ENCODE measurements at regions not wholly inside any gene's neighbourhood (a gene's known extent, or its start where the extent isn't known, plus 50 kb on each side); places are given as distances from the start of the nearest gene placed in this dataset.

DNA sequence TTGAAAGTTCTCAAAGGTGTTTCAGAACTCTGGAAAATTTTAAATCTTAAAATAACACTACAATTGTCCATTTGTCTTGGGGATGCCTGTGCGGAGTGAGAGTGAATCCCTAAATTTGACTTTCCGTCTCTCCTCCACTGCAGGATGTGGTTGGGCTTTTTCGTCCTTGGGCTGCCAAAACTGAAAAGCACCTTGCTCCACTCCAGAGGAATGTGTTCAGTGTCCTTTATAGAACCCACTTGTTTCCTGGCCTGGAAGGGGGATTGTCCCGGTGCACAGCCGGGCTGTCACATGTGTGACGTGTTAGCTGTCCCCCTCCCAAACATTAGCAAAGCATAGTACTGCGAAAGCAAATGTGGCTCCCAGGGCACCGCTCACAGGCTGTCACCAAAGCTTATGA is 69.6 kb upstream of the ATP10A start:
- TF ChIP-seq, protein P1, sequence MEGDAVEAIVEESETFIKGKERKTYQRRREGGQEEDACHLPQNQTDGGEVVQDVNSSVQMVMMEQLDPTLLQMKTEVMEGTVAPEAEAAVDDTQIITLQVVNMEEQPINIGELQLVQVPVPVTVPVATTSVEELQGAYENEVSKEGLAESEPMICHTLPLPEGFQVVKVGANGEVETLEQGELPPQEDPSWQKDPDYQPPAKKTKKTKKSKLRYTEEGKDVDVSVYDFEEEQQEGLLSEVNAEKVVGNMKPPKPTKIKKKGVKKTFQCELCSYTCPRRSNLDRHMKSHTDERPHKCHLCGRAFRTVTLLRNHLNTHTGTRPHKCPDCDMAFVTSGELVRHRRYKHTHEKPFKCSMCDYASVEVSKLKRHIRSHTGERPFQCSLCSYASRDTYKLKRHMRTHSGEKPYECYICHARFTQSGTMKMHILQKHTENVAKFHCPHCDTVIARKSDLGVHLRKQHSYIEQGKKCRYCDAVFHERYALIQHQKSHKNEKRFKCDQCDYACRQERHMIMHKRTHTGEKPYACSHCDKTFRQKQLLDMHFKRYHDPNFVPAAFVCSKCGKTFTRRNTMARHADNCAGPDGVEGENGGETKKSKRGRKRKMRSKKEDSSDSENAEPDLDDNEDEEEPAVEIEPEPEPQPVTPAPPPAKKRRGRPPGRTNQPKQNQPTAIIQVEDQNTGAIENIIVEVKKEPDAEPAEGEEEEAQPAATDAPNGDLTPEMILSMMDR (IDR thresholded peaks at IDR 0.05; ENCODE audit: insufficient read depth, low read depth, low read length) = no peak
- TF ChIP-seq EZH2 (IDR thresholded peaks at IDR 0.05; ENCODE audit: insufficient read depth, low read length) = no peak

All from astrocyte (in vitro differentiated cells and primary cell).